Ovary (tissue), 3 donors: ENCODE measurements at regions not wholly inside any gene's neighbourhood (a gene's known extent, or its start where the extent isn't known, plus 50 kb on each side); places are given as distances from the start of the nearest gene placed in this dataset.

Experiments used
- EP300 ChIP-seq: sonication (generic); formaldehyde crosslinking; IDR thresholded peaks from one replicate; pipeline ENCODE4 v1.6.1; 2017; ENCODE audit warnings: antibody characterized with exemption
- POLR2A ChIP-seq: fragments of 450-650 bp; IDR thresholded peaks from one replicate; pipeline ENCODE4 v1.6.1; 2017; ENCODE audit warnings: antibody characterized with exemption, mild to moderate bottlenecking, moderate library complexity
- TF ChIP-seq, protein P1 (sequence below), 3 donors: fragments of 450-650 bp in 2 of 3; fragments of 200-600 bp in 1 of 3; IDR thresholded peaks; one replicate each; pipeline versions ENCODE4 v1.5.1 to v1.8.0; 2016 to 2022; ENCODE audit warnings: antibody characterized with exemption in 3 of 3, mild to moderate bottlenecking in 1 of 3
- donor health status: DM: no; HTN: no; CAD: no.

- no peak for TF ChIP-seq POLR2A
- TF ChIP-seq, protein P1, sequence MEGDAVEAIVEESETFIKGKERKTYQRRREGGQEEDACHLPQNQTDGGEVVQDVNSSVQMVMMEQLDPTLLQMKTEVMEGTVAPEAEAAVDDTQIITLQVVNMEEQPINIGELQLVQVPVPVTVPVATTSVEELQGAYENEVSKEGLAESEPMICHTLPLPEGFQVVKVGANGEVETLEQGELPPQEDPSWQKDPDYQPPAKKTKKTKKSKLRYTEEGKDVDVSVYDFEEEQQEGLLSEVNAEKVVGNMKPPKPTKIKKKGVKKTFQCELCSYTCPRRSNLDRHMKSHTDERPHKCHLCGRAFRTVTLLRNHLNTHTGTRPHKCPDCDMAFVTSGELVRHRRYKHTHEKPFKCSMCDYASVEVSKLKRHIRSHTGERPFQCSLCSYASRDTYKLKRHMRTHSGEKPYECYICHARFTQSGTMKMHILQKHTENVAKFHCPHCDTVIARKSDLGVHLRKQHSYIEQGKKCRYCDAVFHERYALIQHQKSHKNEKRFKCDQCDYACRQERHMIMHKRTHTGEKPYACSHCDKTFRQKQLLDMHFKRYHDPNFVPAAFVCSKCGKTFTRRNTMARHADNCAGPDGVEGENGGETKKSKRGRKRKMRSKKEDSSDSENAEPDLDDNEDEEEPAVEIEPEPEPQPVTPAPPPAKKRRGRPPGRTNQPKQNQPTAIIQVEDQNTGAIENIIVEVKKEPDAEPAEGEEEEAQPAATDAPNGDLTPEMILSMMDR (IDR thresholded peaks at IDR 0.05), result no peak
- TF ChIP-seq EP300, result no peak
Measured at GRCh38 chr12:19646599-19646998, 207.3 kb downstream of the AEBP2 start.
